Lower leg skin (tissue), 4 donors: ENCODE measurements at regions not wholly inside any gene's neighbourhood (a gene's known extent, or its start where the extent isn't known, plus 50 kb on each side); places are given as distances from the start of the nearest gene placed in this dataset.

ENCODE experiments used
- DNase-seq, 2 donors: peaks; one replicate each; pipeline ENCODE4 v3.0.0-alpha.2; 2019; ENCODE audit warnings: low spot score in 2 of 2
- H3K4me3 ChIP-seq: fragments of 200-600 bp; sonication (generic); 2 replicates; pipeline ENCODE4 v1.5.1; 2017; ENCODE audit warnings: mild to moderate bottlenecking, low read depth; ENCODE audit not compliant: poor library complexity, severe bottlenecking
- CTCF ChIP-seq, 3 donors: fragments of 450-650 bp; IDR thresholded peaks; one replicate each; pipeline ENCODE4 v1.5.1; 2016; ENCODE audit warnings: antibody characterized with exemption in 3 of 3, mild to moderate bottlenecking in 3 of 3, moderate library complexity in 2 of 3
- POLR2A ChIP-seq, 2 donors: fragments of 450-650 bp; IDR thresholded peaks; one replicate each; pipeline ENCODE4 v1.6.1; 2016 to 2017; ENCODE audit warnings: antibody characterized with exemption in 2 of 2, mild to moderate bottlenecking in 1 of 2, moderate library complexity in 1 of 2
- WGBS, 2 donors: methylation state at CpG; one replicate each; pipeline ENCODE4 v1.1.5; 2018; 5-methylcytosine and 5-hydroxymethylcytosine counted together
- intact Hi-C: fragments of 100-400 bp; cut with DNase I; formaldehyde crosslinking; loops from one replicate; pipeline ENCODE4 v1.15.0; 2023; ENCODE audit warnings: low total_unique reads

GRCh38 chr3:23735062-23735461 lies 70.7 kb upstream of the UBE2E1 start:
- no peak overlapping the region for H3K4me3 ChIP-seq
- 72 to 78% methylated on average over 3 of the region's 3 CpGs for WGBS, 2 donors
- no peak for DNase-seq
- TF ChIP-seq CTCF (IDR thresholded peaks at IDR 0.05) = no peak
- TF ChIP-seq POLR2A (IDR thresholded peaks at IDR 0.05) = no peak
- intact Hi-C loops = no loop called here

GRCh38 chr3:23735535-23736326 lies 70.0 kb upstream of the UBE2E1 start:
- intact Hi-C loops = no loop called here
- WGBS, 2 donors = 66 to 73% methylated on average over 8 of the region's 8 CpGs
- TF ChIP-seq CTCF (IDR thresholded peaks at IDR 0.05) (no peak), POLR2A (IDR thresholded peaks at IDR 0.05) (no peak)
- no peak overlapping the region for H3K4me3 ChIP-seq
- no peak for DNase-seq

- intact Hi-C loops = no loop called here
Measured at GRCh38 chr3:23738944-23739343, 66.8 kb upstream of the UBE2E1 start.

GRCh38 chr3:23739536-23739935 lies 66.2 kb upstream of the UBE2E1 start:
- TF ChIP-seq CTCF (IDR thresholded peaks at IDR 0.05) = no peak
- TF ChIP-seq POLR2A (IDR thresholded peaks at IDR 0.05) = no peak
- intact Hi-C loops = no loop called here
- DNase-seq = peak in 1 of 2 donors; percentile 59
- H3K4me3 ChIP-seq = no peak overlapping the region
- WGBS, 2 donors = 16 to 24% methylated on average over 1 of the region's 1 CpG

More at GRCh38 chr3:23738944-23739343, 66.8 kb upstream of the UBE2E1 start:
- no peak for DNase-seq
- 88 to 95% methylated on average over 3 of the region's 3 CpGs for WGBS, 2 donors
- H3K4me3 ChIP-seq = no peak overlapping the region
- TF ChIP-seq CTCF (IDR thresholded peaks at IDR 0.05) (no peak), POLR2A (IDR thresholded peaks at IDR 0.05) (no peak)

GRCh38 chr3:23740517-23740965 lies 65.2 kb upstream of the UBE2E1 start:
- intact Hi-C loops = no loop called here
- H3K4me3 ChIP-seq = no peak overlapping the region
- 60 to 68% methylated on average over 2 of the region's 2 CpGs for WGBS, 2 donors
- DNase-seq = peak in 1 of 2 donors; percentile 70
- TF ChIP-seq POLR2A (IDR thresholded peaks at IDR 0.05) (no peak), CTCF (IDR thresholded peaks at IDR 0.05) (no peak)
